Skin of body (tissue), 1 donor: ENCODE measurements at regions not wholly inside any gene's neighbourhood (a gene's known extent, or its start where the extent isn't known, plus 50 kb on each side); places are given as distances from the start of the nearest gene placed in this dataset.
"Not testable (repeated sequence)": the region's sequence is repeated elsewhere in the genome, so short reads cannot be mapped to it uniquely, and the experiment has no call there.

Experiments
- DNase-seq: peaks from one replicate; lab custom pipeline; 2025; lab: John Stamatoyannopoulos, UW

- DNase-seq, result no peak
These were observed 1107.2 kb downstream of the TECRL start for GRCh38 chr4:63302078-63302477.

- DNase-seq, result no peak
These were observed 1112.5 kb downstream of the TECRL start for GRCh38 chr4:63296773-63297172.

GRCh38 chr4:63275491-63275890, 1133.8 kb downstream of the TECRL start:
- DNase-seq, result no peak

- no peak for DNase-seq
These were observed 1140.1 kb downstream of the TECRL start for GRCh38 chr4:63269156-63269555.

GRCh38 chr4:63233671-63234070, 1175.6 kb downstream of the TECRL start:
- no peak for DNase-seq

- DNase-seq, result no peak
These were observed 1177.2 kb downstream of the TECRL start for GRCh38 chr4:63232058-63232457.

- no peak for DNase-seq
These were observed 1183.0 kb downstream of the TECRL start for GRCh38 chr4:63226229-63226628.

- no peak for DNase-seq
These were observed 1186.8 kb downstream of the TECRL start for GRCh38 chr4:63222466-63222865.

- DNase-seq, result no peak
These were observed 1187.8 kb downstream of the TECRL start for GRCh38 chr4:63221477-63221876.

- no peak for DNase-seq
These were observed 1190.4 kb downstream of the TECRL start for GRCh38 chr4:63218856-63219255.

GRCh38 chr4:63214076-63214475, 1195.2 kb downstream of the TECRL start:
- no peak for DNase-seq

GRCh38 chr4:63211776-63212479, 1197.3 kb downstream of the TECRL start:
- no peak for DNase-seq

GRCh38 chr4:63211375-63211774, 1197.9 kb downstream of the TECRL start:
- DNase-seq, result no peak

GRCh38 chr4:63193029-63193428, 1216.2 kb downstream of the TECRL start:
- not testable (repeated sequence) for DNase-seq

GRCh38 chr4:63171341-63171740, 1237.9 kb downstream of the TECRL start:
- no peak for DNase-seq

GRCh38 chr4:63170923-63171322, 1238.3 kb downstream of the TECRL start:
- no peak for DNase-seq

GRCh38 chr4:63169836-63170235, 1239.4 kb downstream of the TECRL start:
- no peak for DNase-seq

GRCh38 chr4:63155561-63155960, 1253.7 kb downstream of the TECRL start:
- DNase-seq, result peak; percentile 0

- no peak for DNase-seq
These were observed 1285.8 kb downstream of the TECRL start for GRCh38 chr4:63123441-63123840.

- no peak for DNase-seq
These were observed 1286.3 kb downstream of the TECRL start for GRCh38 chr4:63122955-63123354.

- DNase-seq, result no peak
These were observed 1302.7 kb downstream of the TECRL start for GRCh38 chr4:63106600-63106999.

- no peak for DNase-seq
These were observed 1303.4 kb downstream of the TECRL start for GRCh38 chr4:63105839-63106238.

- DNase-seq, result no peak
These were observed 1318.6 kb downstream of the TECRL start for GRCh38 chr4:63090641-63091040.

GRCh38 chr4:63085091-63085490, 1324.2 kb downstream of the TECRL start:
- DNase-seq, result no peak
